ENCODE measurements at regions not wholly inside any gene's neighbourhood (a gene's known extent, or its start where the extent isn't known, plus 50 kb on each side); places are given as distances from the start of the nearest gene placed in this dataset.

GRCh38 chr13:50250401-50250800, 235.2 kb downstream of the KCNRG start:
- TF ChIP-seq CTCF (IDR thresholded peaks at IDR 0.05) (no peak), POLR2A (IDR thresholded peaks at IDR 0.05) (no peak)
